Mammary epithelial cell (primary cell): ENCODE measurements at regions not wholly inside any gene's neighbourhood (a gene's known extent, or its start where the extent isn't known, plus 50 kb on each side); places are given as distances from the start of the nearest gene placed in this dataset.

Source experiments
- CTCF ChIP-seq, 2 donors: IDR thresholded peaks in 1 of 2; conservative IDR thresholded peaks in 1 of 2; 2 replicates each; pipeline ENCODE4 v1.5.1; 2011 to 2012; ENCODE audit warnings: inconsistent platforms in 2 of 2, low read length in 2 of 2, mild to moderate bottlenecking in 2 of 2, control low read depth in 1 of 2, low read depth in 1 of 2; ENCODE audit not compliant: insufficient read depth in 1 of 2; ENCODE audit errors: extremely low read depth in 1 of 2
- EZH2 ChIP-seq: IDR thresholded peaks from 2 replicates; pipeline ENCODE4 v1.6.1; 2012; ENCODE audit warnings: low read length, inconsistent platforms, borderline replicate concordance

GRCh38 chr13:18992791-18993190, 188.8 kb downstream of the TUBA3C start:
- TF ChIP-seq CTCF (conservative IDR thresholded peaks at IDR 0.05 in 1 of 2, IDR thresholded peaks at IDR 0.05 in 1 of 2; ENCODE audit: extremely low read depth in 1 of 2, insufficient read depth in 1 of 2, low read depth in 1 of 2, low read length in 2 of 2) (no peak), EZH2 (no peak)
